ENCODE measurements at regions not wholly inside any gene's neighbourhood (a gene's known extent, or its start where the extent isn't known, plus 50 kb on each side); places are given as distances from the start of the nearest gene placed in this dataset.

- TF ChIP-seq EZH2 (optimal IDR thresholded peaks at IDR 0.05; ENCODE audit: low read depth, low read length): no peak
- TF ChIP-seq, protein P1, sequence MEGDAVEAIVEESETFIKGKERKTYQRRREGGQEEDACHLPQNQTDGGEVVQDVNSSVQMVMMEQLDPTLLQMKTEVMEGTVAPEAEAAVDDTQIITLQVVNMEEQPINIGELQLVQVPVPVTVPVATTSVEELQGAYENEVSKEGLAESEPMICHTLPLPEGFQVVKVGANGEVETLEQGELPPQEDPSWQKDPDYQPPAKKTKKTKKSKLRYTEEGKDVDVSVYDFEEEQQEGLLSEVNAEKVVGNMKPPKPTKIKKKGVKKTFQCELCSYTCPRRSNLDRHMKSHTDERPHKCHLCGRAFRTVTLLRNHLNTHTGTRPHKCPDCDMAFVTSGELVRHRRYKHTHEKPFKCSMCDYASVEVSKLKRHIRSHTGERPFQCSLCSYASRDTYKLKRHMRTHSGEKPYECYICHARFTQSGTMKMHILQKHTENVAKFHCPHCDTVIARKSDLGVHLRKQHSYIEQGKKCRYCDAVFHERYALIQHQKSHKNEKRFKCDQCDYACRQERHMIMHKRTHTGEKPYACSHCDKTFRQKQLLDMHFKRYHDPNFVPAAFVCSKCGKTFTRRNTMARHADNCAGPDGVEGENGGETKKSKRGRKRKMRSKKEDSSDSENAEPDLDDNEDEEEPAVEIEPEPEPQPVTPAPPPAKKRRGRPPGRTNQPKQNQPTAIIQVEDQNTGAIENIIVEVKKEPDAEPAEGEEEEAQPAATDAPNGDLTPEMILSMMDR (IDR thresholded peaks at IDR 0.05; ENCODE audit: low read length): no peak
- no peak for TF ChIP-seq EZH2phosphoT487 (IDR thresholded peaks at IDR 0.05; ENCODE audit: low read length)
Measured at GRCh38 chr1:222347627-222348026, 200.3 kb downstream of the HHIPL2 start.
